Fibroblast of lung (primary cell): ENCODE measurements at regions not wholly inside any gene's neighbourhood (a gene's known extent, or its start where the extent isn't known, plus 50 kb on each side); places are given as distances from the start of the nearest gene placed in this dataset.
A peak's percentile ranks its signal among the peaks of the same experiment; 100 is the strongest.

Source experiments
- DNase-seq, 2 donors: peaks; one replicate each; pipeline versions ENCODE4 v3.0.0 to v3.0.0-alpha.2; 2010; ENCODE audit warnings: low read depth in 2 of 2
- H2AFZ ChIP-seq: 2 replicates; pipeline ENCODE4 v1.5.1; 2012; ENCODE audit warnings: low read length, control low read depth, inconsistent platforms
- H3K27ac ChIP-seq: 2 replicates; pipeline ENCODE4 v1.5.1; 2011; ENCODE audit warnings: low read length, control low read depth; ENCODE audit not compliant: insufficient read depth
- H3K27me3 ChIP-seq: 2 replicates; pipeline ENCODE4 v1.5.1; 2011; ENCODE audit warnings: mild to moderate bottlenecking, low read length; ENCODE audit not compliant: control insufficient read depth, insufficient read depth
- H3K36me3 ChIP-seq: 2 replicates; pipeline ENCODE4 v1.5.1; 2011; ENCODE audit warnings: low read length; ENCODE audit not compliant: control insufficient read depth, insufficient read depth
- H3K4me1 ChIP-seq: 2 replicates; pipeline ENCODE4 v1.5.1; 2011; ENCODE audit warnings: low read length; ENCODE audit not compliant: control insufficient read depth, insufficient read depth; ENCODE audit errors: extremely low read depth
- H3K4me2 ChIP-seq: 2 replicates; pipeline ENCODE4 v1.5.1; 2011; ENCODE audit warnings: low read length, control low read depth; ENCODE audit not compliant: insufficient read depth; ENCODE audit errors: extremely low read depth
- H3K4me3 ChIP-seq, 4 experiments: fragments of 200-600 bp in 1 of 4; sonication (generic) in 1 of 4; replicated peaks in 1 of 4; 2 replicates each; pipeline ENCODE4 v1.5.1; 2011 to 2016; ENCODE audit warnings: low read length in 4 of 4, low read depth in 3 of 4, mild to moderate bottlenecking in 3 of 4, control low read depth in 2 of 4, inconsistent platforms in 1 of 4, mixed read lengths in 1 of 4; ENCODE audit not compliant: insufficient read depth in 1 of 4; ENCODE audit errors: control extremely low read depth in 1 of 4
- H3K79me2 ChIP-seq: 2 replicates; pipeline ENCODE4 v1.5.1; 2012; ENCODE audit warnings: mild to moderate bottlenecking, low read length, inconsistent platforms; ENCODE audit not compliant: control insufficient read depth, insufficient read depth
- H3K9ac ChIP-seq: 2 replicates; pipeline ENCODE4 v1.5.1; 2011; ENCODE audit warnings: mild to moderate bottlenecking, low read length, control low read depth; ENCODE audit not compliant: insufficient read depth
- H3K9me3 ChIP-seq: 2 replicates; pipeline ENCODE4 v1.5.1; 2012; ENCODE audit warnings: low read depth, low read length; ENCODE audit not compliant: control insufficient read depth, insufficient read depth
- H4K20me1 ChIP-seq: 2 replicates; pipeline ENCODE4 v1.5.1; 2011; ENCODE audit warnings: low read length; ENCODE audit not compliant: control insufficient read depth, insufficient read depth; ENCODE audit errors: extremely low read depth
- EZH2 ChIP-seq: IDR thresholded peaks from 2 replicates; pipeline ENCODE4 v1.5.1; 2012; ENCODE audit warnings: low read length, control low read depth, mild to moderate bottlenecking; ENCODE audit errors: missing control alignments
- TF ChIP-seq, protein P1 (sequence below), 2 donors: IDR thresholded peaks in 1 of 2; conservative IDR thresholded peaks in 1 of 2; 1 replicate in 1 of 2; 2 replicates in 1 of 2; pipeline ENCODE4 v1.5.1; 2011 to 2012; ENCODE audit warnings: low read length in 2 of 2, control low read depth in 1 of 2, inconsistent platforms in 1 of 2, low read depth in 1 of 2, mild to moderate bottlenecking in 1 of 2

DNA sequence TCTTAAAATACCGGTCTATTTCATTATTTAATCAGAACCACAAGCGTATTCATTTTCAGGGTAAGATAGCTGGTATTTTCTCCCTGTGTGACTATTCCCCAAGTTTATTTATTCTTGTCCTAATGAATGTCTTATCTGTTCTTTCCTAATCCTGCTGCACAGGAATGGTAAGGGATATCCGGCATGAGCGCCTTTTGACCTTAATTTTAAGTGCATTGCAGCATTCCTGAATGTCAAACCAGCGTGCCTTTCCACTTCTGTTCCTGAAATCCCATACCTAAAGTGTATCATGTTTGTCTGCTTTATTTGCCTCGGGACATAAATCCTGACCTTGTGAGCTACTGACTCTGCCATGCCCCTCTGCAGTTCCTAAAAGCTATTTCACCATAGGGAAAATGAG is 1713.2 kb upstream of the FLRT2 start:
- H3K27me3 ChIP-seq: no peaks in the 10 kb centered on the region
- H3K79me2 ChIP-seq: no peaks in the 10 kb centered on the region
- no peaks in the 10 kb centered on the region for H3K36me3 ChIP-seq
- no peaks in the 10 kb centered on the region for H3K4me1 ChIP-seq
- DNase-seq: peak in 1 of 2 donors; percentile 57
- TF ChIP-seq, protein P1, sequence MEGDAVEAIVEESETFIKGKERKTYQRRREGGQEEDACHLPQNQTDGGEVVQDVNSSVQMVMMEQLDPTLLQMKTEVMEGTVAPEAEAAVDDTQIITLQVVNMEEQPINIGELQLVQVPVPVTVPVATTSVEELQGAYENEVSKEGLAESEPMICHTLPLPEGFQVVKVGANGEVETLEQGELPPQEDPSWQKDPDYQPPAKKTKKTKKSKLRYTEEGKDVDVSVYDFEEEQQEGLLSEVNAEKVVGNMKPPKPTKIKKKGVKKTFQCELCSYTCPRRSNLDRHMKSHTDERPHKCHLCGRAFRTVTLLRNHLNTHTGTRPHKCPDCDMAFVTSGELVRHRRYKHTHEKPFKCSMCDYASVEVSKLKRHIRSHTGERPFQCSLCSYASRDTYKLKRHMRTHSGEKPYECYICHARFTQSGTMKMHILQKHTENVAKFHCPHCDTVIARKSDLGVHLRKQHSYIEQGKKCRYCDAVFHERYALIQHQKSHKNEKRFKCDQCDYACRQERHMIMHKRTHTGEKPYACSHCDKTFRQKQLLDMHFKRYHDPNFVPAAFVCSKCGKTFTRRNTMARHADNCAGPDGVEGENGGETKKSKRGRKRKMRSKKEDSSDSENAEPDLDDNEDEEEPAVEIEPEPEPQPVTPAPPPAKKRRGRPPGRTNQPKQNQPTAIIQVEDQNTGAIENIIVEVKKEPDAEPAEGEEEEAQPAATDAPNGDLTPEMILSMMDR (conservative IDR thresholded peaks at IDR 0.05 in 1 of 2, IDR thresholded peaks at IDR 0.05 in 1 of 2; ENCODE audit: low read depth in 1 of 2, low read length in 2 of 2): no peak
- no peak for TF ChIP-seq EZH2
- no peaks in the 10 kb centered on the region for H3K9me3 ChIP-seq
- H4K20me1 ChIP-seq: no peaks in the 10 kb centered on the region
- no peak overlapping the region for H3K4me3 ChIP-seq
- no peak overlapping the region for H2AFZ ChIP-seq
- no peak overlapping the region for H3K9ac ChIP-seq
- H3K4me2 ChIP-seq: no peak overlapping the region
- no peak overlapping the region for H3K27ac ChIP-seq

DNA sequence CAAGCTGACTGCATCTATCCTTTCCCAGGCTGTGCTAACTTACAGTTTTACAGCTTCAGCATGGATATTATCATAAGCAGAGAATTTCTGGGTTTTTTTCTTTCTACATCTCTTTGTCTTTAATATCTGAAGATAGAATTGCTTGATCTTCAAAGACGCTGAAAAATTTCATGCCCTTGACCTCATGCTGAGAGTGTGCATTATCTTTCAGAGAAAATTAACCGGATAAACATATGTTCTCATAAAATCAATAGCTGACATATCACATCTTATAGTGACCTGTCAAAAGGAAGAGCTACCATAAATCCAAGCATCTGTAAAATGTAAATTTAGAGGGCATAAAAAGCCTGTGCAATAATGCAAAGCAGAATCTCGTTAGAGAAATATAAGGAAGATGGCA is 1704.1 kb upstream of the FLRT2 start:
- no peak for TF ChIP-seq EZH2
- TF ChIP-seq, protein P1 (conservative IDR thresholded peaks at IDR 0.05 in 1 of 2, IDR thresholded peaks at IDR 0.05 in 1 of 2; ENCODE audit: low read depth in 1 of 2, low read length in 2 of 2): no peak

DNA sequence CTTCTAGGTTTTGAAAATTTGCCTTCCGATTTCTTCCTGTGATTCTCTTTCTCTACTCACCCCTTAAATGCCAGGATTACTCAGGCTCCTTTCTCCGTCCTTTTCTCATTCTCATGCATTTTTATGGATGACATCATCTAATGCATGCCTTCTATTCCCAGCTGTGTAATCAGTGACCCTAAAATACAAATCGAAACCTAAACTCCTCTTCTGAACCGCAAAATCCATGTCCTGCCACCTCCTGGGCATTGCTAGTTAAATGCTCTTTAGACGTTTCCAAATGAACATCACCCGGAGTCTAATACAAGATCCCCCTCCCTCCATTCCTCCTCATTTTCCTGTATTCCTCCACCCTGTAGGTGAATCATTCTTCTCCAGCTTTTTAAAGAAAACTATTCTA is 1703.1 kb upstream of the FLRT2 start:
- Histone ChIP-seq H3K9ac (no peak overlapping the region), H3K36me3 (no peaks in the 10 kb centered on the region), H3K4me1 (no peaks in the 10 kb centered on the region), H3K9me3 (no peaks in the 10 kb centered on the region), H3K4me2 (no peak overlapping the region), H3K4me3 (no peak overlapping the region), H3K27me3 (no peaks in the 10 kb centered on the region), H3K79me2 (no peaks in the 10 kb centered on the region), H4K20me1 (no peaks in the 10 kb centered on the region), H2AFZ (no peak overlapping the region), H3K27ac (no peak overlapping the region)
- TF ChIP-seq, protein P1 (conservative IDR thresholded peaks at IDR 0.05 in 1 of 2, IDR thresholded peaks at IDR 0.05 in 1 of 2; ENCODE audit: low read depth in 1 of 2, low read length in 2 of 2): no peak
- no peak for TF ChIP-seq EZH2
- peak in 1 of 2 donors; percentile 20 for DNase-seq

More for the DNA sequence above, 1704.1 kb upstream of the FLRT2 start:
- H3K27ac ChIP-seq: no peak overlapping the region
- H3K36me3 ChIP-seq: no peaks in the 10 kb centered on the region
- H3K9ac ChIP-seq: no peak overlapping the region
- H2AFZ ChIP-seq: no peak overlapping the region
- H3K27me3 ChIP-seq: no peaks in the 10 kb centered on the region
- no peaks in the 10 kb centered on the region for H3K4me1 ChIP-seq
- H3K4me3 ChIP-seq: no peak overlapping the region
- no peaks in the 10 kb centered on the region for H4K20me1 ChIP-seq
- no peaks in the 10 kb centered on the region for H3K79me2 ChIP-seq
- H3K9me3 ChIP-seq: no peaks in the 10 kb centered on the region
- no peak overlapping the region for H3K4me2 ChIP-seq
- no peak for DNase-seq
